Subcutaneous abdominal adipose tissue (tissue), 5 donors: ENCODE measurements at regions not wholly inside any gene's neighbourhood (a gene's known extent, or its start where the extent isn't known, plus 50 kb on each side); places are given as distances from the start of the nearest gene placed in this dataset.

ENCODE experiments used
- H3K27ac ChIP-seq: one replicate; pipeline ENCODE4 v1.7.0; 2013; ENCODE audit warnings: low read depth, mild to moderate bottlenecking, inconsistent platforms, low read length, moderate library complexity
- H3K27me3 ChIP-seq, 5 donors: one replicate each; pipeline ENCODE4 v1.7.0; 2013; ENCODE audit warnings: low read length in 5 of 5, inconsistent platforms in 1 of 5; ENCODE audit not compliant: control insufficient read depth in 5 of 5, insufficient read depth in 4 of 5
- H3K36me3 ChIP-seq, 5 donors: one replicate each; pipeline ENCODE4 v1.7.0; 2013; ENCODE audit warnings: low read length in 5 of 5; ENCODE audit not compliant: control insufficient read depth in 5 of 5, insufficient read depth in 5 of 5
- H3K4me1 ChIP-seq, 5 donors: one replicate each; pipeline ENCODE4 v1.7.0; 2013; ENCODE audit warnings: low read length in 5 of 5, mild to moderate bottlenecking in 3 of 5, moderate library complexity in 1 of 5; ENCODE audit not compliant: control insufficient read depth in 5 of 5, insufficient read depth in 5 of 5
- H3K4me3 ChIP-seq, 5 donors: one replicate each; pipeline ENCODE4 v1.7.0; 2013; ENCODE audit warnings: low read length in 5 of 5, low read depth in 1 of 5
- H3K9ac ChIP-seq, 5 donors: one replicate each; pipeline ENCODE4 v1.7.0; 2013; ENCODE audit warnings: low read length in 5 of 5, mild to moderate bottlenecking in 4 of 5, moderate library complexity in 3 of 5
- H3K9me3 ChIP-seq, 5 donors: one replicate each; pipeline ENCODE4 v1.7.0; 2013; ENCODE audit warnings: low read length in 5 of 5; ENCODE audit not compliant: control insufficient read depth in 5 of 5
- donor health status: healthy.
- donor health status: healthy.
- donor health status: healthy.
- donor health status: healthy.
- donor health status: healthy.

DNA sequence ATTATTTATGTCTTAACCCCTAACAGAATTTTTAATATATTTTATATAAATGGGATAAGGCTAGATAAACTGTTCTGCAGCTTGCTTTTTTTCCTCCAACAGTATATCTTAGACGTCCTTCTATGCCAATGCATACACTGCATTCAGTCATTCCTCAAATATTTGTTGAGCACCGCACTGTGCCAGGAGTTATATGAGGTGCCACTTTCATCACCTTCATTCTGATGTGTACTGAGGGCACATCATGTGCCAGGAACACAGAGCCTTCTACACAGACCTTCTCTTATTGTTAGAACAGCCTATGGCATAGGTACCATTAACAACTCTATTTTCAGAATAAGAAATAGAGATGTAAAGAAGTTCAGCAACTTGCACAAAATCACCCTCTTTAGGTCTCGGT is 570.1 kb downstream of the CDK5RAP2 start:
- Histone ChIP-seq H3K4me3 (no peak overlapping the region), H3K4me1 (no peaks in the 10 kb centered on the region), H3K9me3 (no peaks in the 10 kb centered on the region), H3K36me3 (no peaks in the 10 kb centered on the region), H3K27me3 (peaks cover 0 to 7% (median 3%) of the 10 kb centered on the region in 5 donors), H3K9ac (no peak overlapping the region), H3K27ac (no peak overlapping the region)

DNA sequence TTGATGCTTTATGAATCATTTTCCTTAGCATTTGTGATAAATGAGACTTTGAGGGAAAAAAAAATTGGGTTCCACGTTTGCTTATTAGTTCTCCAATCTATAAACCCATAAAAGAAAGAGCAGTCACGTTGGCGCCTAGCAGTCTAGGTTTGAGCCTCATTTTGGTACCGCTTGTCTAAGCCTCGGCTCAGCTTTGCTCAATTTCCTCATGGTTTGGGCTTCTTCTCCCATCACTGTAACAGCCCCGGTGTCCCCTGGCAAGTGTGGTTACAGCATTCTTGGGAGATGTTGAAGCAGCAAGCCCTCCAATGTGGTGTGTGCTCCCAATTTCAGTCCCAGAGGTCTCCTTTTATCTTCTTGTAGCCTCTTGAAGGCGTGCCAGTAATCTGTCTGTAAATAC is 578.4 kb downstream of the CDK5RAP2 start:
- Histone ChIP-seq H3K4me1 (no peaks in the 10 kb centered on the region), H3K27ac (no peak overlapping the region), H3K4me3 (no peak overlapping the region), H3K36me3 (no peaks in the 10 kb centered on the region), H3K27me3 (no peaks in the 10 kb centered on the region), H3K9me3 (no peaks in the 10 kb centered on the region), H3K9ac (no peak overlapping the region)

DNA sequence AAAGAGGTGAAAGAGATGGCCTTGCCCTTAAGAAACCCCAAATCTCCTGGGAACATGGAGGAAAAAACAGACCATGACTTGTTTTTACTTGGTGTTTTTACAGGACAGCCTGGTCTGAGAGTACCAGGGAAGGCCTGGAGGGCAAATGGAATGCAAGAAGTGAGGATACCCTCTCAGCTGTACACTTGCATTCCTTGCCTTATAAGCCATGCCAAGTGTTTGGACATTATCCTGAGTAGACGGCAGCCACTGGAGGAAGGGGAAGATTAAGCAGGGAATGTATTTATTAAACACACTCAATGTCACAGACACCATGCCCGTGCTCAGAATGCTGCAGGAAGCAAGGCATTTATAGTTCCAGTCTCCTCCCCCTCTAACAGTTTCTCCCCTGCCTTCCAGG is 581.4 kb downstream of the CDK5RAP2 start:
- Histone ChIP-seq H3K27ac (no peak overlapping the region), H3K36me3 (no peaks in the 10 kb centered on the region), H3K4me3 (no peak overlapping the region), H3K9me3 (no peaks in the 10 kb centered on the region), H3K27me3 (peaks cover 0 to under 1% (median 0%) of the 10 kb centered on the region in 5 donors), H3K9ac (no peak overlapping the region), H3K4me1 (no peaks in the 10 kb centered on the region)

DNA sequence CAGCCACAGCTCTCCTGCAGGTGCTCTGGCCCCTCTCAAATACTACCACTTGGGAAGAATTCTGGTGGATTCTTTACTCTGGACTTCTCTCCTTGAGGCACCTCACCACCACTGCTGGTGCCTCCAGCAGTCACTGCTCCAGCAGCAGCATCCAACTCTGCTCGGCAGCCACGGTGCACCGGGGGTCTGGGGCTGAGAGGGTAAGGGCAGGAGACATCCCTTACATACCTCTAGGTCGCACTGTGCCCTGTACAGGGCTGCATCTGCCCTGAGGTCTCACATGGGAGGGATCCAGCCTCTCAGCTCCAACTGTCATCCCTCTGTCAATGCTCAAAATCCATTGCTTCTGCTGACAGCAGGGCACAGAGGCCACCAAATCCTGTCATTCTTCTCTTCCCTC is 588.2 kb downstream of the CDK5RAP2 start:
- Histone ChIP-seq H3K36me3 (no peaks in the 10 kb centered on the region), H3K4me1 (no peaks in the 10 kb centered on the region), H3K9me3 (no peaks in the 10 kb centered on the region), H3K27me3 (peaks cover 0 to 3% (median 0%) of the 10 kb centered on the region in 5 donors), H3K4me3 (no peak overlapping the region), H3K27ac (no peak overlapping the region), H3K9ac (no peak overlapping the region)

DNA sequence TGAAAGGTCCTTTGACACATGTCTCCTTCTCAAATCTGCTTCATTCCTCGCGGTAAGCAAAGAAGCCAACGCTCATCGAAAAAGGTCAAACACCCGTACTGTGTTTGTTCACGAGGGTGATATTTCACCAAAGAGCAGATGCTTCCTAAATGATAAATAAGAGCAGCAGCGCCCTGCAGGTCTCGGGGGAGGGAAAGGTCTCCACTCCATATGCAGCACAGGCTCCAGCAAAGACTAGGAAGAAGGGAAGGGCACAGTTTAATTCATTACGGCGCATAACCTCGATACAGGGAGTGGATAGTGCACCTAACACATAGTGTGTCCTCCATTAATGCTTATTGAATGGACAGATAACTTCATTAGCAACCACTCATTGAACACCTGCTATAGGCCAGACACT is 593.3 kb downstream of the CDK5RAP2 start:
- Histone ChIP-seq H3K36me3 (no peaks in the 10 kb centered on the region), H3K9ac (no peak overlapping the region), H3K9me3 (no peaks in the 10 kb centered on the region), H3K4me1 (no peaks in the 10 kb centered on the region), H3K27me3 (peaks cover 0 to 2% (median 0%) of the 10 kb centered on the region in 5 donors), H3K27ac (no peak overlapping the region), H3K4me3 (no peak overlapping the region)

DNA sequence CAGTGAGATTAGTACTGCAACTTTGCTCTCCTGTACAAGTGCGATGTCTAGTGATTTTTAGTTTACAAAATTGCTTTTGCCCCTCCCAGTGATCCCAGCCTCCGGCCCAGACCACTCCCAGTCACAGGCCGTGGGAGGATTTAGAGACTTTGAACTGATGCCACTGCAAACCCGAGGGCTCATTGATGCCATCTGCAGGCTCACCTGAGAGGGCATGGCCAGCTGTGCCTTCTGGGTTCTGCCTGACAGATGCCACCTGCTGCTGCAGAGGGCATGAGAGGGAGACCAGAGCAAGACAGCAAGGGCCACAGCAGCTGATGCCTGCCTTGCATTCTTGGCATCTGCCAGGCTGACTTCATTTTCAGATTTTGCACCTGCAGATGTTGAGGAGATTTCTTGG is 593.8 kb downstream of the CDK5RAP2 start:
- Histone ChIP-seq H3K9me3 (no peaks in the 10 kb centered on the region), H3K27ac (no peak overlapping the region), H3K36me3 (no peaks in the 10 kb centered on the region), H3K4me1 (no peaks in the 10 kb centered on the region), H3K4me3 (no peak overlapping the region), H3K27me3 (peaks cover 0 to 2% (median 0%) of the 10 kb centered on the region in 5 donors), H3K9ac (no peak overlapping the region)

DNA sequence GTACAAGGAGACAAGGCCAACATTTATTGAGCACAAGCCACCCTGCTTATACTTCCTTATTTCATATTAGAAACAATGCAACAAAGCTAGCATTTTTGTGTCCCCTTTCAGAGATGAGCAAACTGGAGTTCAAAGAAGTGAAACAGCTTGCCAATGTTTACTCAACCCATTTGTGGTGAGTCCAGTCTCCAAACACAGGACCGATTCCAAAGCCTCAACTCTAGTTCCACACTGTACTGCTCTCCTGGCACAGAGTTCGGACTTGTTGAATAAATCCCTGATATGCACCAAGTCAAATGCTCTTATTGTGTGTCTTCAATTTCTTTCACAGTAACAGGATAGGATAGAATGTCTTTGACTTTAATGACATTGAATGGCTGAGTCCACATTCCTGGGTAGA is 604.8 kb upstream of the BRINP1 start:
- Histone ChIP-seq H3K27ac (no peak overlapping the region), H3K9ac (no peak overlapping the region), H3K4me3 (no peak overlapping the region), H3K36me3 (no peaks in the 10 kb centered on the region), H3K27me3 (no peaks in the 10 kb centered on the region), H3K9me3 (no peaks in the 10 kb centered on the region), H3K4me1 (peaks cover under 1 to 7% (median 4%) of the 10 kb centered on the region in 5 donors)

DNA sequence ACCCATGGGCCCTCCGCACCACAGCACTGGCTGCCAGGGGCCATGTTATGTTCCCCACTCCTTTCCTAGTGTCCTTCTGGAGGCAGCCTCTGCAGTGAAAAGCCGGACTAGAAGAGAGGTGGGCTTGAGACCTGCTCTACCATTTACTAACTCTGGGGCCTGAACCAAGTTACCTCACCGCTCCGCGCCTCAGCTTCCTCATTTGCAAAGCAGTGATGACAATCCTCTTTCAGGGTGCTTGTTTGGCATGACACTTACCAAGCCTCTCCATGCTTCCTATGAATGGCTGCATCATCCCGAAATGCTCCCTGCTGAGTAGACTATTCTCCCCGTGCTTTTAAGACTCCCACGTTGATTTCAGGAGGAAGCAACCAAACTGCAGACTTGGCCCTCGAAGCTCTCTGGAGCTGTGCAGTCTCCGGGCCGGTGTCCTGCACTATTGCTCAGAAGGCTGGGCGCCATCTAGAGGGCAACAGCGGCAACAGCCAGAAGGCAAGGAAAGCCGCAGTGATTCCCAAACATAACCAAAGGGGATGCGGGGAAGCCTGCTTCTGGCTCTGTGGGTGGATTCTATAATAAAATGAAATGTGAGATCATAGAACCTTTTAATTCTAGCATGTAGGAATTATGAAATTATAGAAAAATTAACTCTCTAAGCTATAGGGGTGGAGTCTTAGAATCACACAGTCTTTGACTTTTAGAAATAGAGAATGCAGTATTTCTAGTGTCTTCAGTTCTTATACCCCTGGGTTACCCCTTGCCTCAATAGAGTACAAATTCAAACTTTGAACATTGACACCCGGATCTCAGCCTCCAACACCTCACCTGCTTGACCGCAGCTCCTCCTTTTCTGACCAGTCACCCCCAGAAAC is 599.8 kb upstream of the BRINP1 start:
- Histone ChIP-seq H3K36me3 (no peaks in the 10 kb centered on the region), H3K4me3 (no peak overlapping the region), H3K27ac (no peak overlapping the region), H3K9me3 (no peaks in the 10 kb centered on the region), H3K4me1 (peaks cover 2 to 6% (median 3%) of the 10 kb centered on the region in 5 donors), H3K27me3 (peaks cover 0 to 3% (median 0%) of the 10 kb centered on the region in 5 donors), H3K9ac (no peak overlapping the region)

DNA sequence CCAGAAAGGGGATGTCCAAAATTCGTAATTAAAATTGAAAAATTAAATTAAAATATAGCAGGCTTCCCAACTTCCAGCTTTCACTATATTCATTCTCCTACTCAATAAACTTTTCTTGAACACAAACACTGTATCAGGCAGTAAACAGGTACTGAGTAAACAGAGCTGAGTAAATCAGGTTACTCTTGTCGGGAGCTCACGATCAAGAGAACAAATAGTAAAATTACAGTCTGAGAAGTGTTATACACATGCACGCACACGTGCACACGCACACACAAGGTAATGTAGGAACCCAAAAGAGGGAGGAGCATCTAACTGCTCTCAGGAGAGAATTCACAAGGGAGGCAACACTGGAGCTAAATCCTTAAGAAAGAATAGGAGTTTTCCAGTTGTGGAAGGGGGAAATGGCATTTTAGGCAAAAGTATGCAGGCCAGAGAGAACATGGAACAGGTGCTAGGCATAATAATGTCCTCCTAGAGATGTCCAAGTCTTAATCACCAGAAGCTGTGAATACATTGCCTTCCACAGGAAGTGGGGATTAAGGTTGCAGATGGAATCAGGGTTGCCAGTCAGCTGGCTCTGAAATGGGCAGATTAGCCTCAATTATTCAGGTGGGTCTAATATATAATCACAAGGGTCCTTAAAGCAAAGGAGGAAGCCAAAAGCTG is 598.8 kb upstream of the BRINP1 start:
- Histone ChIP-seq H3K9me3 (no peaks in the 10 kb centered on the region), H3K27ac (no peak overlapping the region), H3K27me3 (peaks cover 0 to 3% (median 0%) of the 10 kb centered on the region in 5 donors), H3K9ac (no peak overlapping the region), H3K4me3 (no peak overlapping the region), H3K4me1 (peaks cover 2 to 16% (median 11%) of the 10 kb centered on the region in 5 donors), H3K36me3 (no peaks in the 10 kb centered on the region)

DNA sequence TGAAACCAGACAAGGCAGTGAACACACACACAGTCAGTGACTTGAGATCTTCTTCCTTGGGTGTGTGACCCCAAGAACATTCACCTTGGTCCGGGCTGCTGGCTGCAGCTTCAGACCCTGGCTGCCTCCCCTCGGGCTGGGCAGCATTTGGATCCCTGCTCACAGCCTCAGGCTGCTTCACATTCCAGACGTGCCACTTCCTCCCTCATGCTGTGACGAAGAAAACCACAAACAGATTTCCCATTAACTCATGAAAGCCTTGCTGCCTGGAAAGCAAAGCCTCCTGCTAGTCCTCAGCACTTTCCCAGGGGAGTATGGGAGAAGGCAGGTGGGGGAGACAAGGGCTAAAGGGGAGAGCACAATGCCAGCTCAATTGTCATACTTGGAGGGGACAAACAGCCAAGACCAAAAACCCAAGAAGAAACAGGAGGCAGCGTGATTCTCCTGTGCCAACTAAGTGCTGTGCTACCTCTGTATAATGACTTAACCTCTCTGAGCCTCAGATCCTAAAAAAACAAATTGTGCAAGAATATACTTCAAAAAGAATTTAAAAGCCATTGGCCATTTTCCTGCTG is 594.6 kb upstream of the BRINP1 start:
- H3K36me3 ChIP-seq: no peaks in the 10 kb centered on the region
- peaks cover under 1 to 14% (median 9%) of the 10 kb centered on the region in 5 donors for H3K4me1 ChIP-seq
- H3K4me3 ChIP-seq: no peak overlapping the region
- no peak overlapping the region for H3K9ac ChIP-seq
- H3K9me3 ChIP-seq: no peaks in the 10 kb centered on the region
- H3K27me3 ChIP-seq: peaks cover 0 to 3% (median 0%) of the 10 kb centered on the region in 5 donors
- H3K27ac ChIP-seq: no peak overlapping the region
